Mesenchymal stem cell (in vitro differentiated cells and primary cell): ENCODE measurements at regions not wholly inside any gene's neighbourhood (a gene's known extent, or its start where the extent isn't known, plus 50 kb on each side); places are given as distances from the start of the nearest gene placed in this dataset.

Source experiments
- DNase-seq: peaks from one replicate; pipeline ENCODE4 v3.0.0-alpha.2; 2013
- H2AFZ ChIP-seq: one replicate; pipeline ENCODE4 v1.6.1; 2013; ENCODE audit warnings: low read depth, mild to moderate bottlenecking, control low read depth, inconsistent platforms, low read length, moderate library complexity
- H2AK5ac ChIP-seq: 2 replicates; pipeline ENCODE4 v1.6.1; 2013; ENCODE audit warnings: low read length, moderate library complexity, mild to moderate bottlenecking, inconsistent platforms; ENCODE audit not compliant: severe bottlenecking
- H2BK120ac ChIP-seq: one replicate; pipeline ENCODE4 v1.6.1; 2013; ENCODE audit warnings: low read depth, mild to moderate bottlenecking, inconsistent platforms, low read length, moderate library complexity
- H2BK12ac ChIP-seq, 2 experiments: one replicate each; pipeline ENCODE4 v1.6.1; 2013; ENCODE audit warnings: inconsistent platforms in 2 of 2, low read length in 2 of 2, mild to moderate bottlenecking in 2 of 2, moderate library complexity in 2 of 2, control low read depth in 1 of 2
- H2BK15ac ChIP-seq: one replicate; pipeline ENCODE4 v1.6.1; 2013; ENCODE audit warnings: mild to moderate bottlenecking, low read depth, inconsistent platforms; ENCODE audit not compliant: poor library complexity, severe bottlenecking
- H2BK5ac ChIP-seq: 2 replicates; pipeline ENCODE4 v1.6.1; 2013; ENCODE audit warnings: low read depth, mild to moderate bottlenecking, low read length, control low read depth, inconsistent platforms; ENCODE audit not compliant: poor library complexity, severe bottlenecking
- H3K14ac ChIP-seq, 2 experiments: one replicate each; pipeline ENCODE4 v1.6.1; 2013; ENCODE audit warnings: inconsistent platforms in 2 of 2, low read length in 2 of 2, control low read depth in 1 of 2, mild to moderate bottlenecking in 1 of 2, moderate library complexity in 1 of 2
- H3K18ac ChIP-seq, 2 experiments: one replicate each; pipeline ENCODE4 v1.6.1; 2013; ENCODE audit warnings: inconsistent platforms in 2 of 2, low read length in 2 of 2, control low read depth in 1 of 2, low read depth in 1 of 2, mild to moderate bottlenecking in 1 of 2
- H3K23ac ChIP-seq, 2 experiments: one replicate each; pipeline ENCODE4 v1.6.1; 2013; ENCODE audit warnings: inconsistent platforms in 2 of 2, low read length in 2 of 2, mild to moderate bottlenecking in 2 of 2, moderate library complexity in 2 of 2, control low read depth in 1 of 2
- H3K27ac ChIP-seq: 2 replicates; pipeline ENCODE4 v1.5.1; 2013; ENCODE audit warnings: mild to moderate bottlenecking, moderate library complexity, low read length, control low read depth, inconsistent platforms; ENCODE audit not compliant: poor library complexity, severe bottlenecking
- H3K27me3 ChIP-seq, 2 experiments: 2 replicates each; pipeline versions ENCODE4 v1.6.1 to v1.7.0; 2013; ENCODE audit warnings: low read length in 2 of 2, mild to moderate bottlenecking in 2 of 2, moderate library complexity in 2 of 2, control low read depth in 1 of 2, inconsistent platforms in 1 of 2; ENCODE audit not compliant: control insufficient read depth in 1 of 2, insufficient read depth in 1 of 2
- H3K36me3 ChIP-seq, 2 experiments: 2 replicates each; pipeline versions ENCODE4 v1.6.1 to v1.7.0; 2013; ENCODE audit warnings: low read length in 2 of 2, control low read depth in 1 of 2, inconsistent platforms in 1 of 2, low read depth in 1 of 2, mild to moderate bottlenecking in 1 of 2; ENCODE audit not compliant: insufficient read depth in 2 of 2, control insufficient read depth in 1 of 2
- H3K4ac ChIP-seq, 2 experiments: one replicate each; pipeline ENCODE4 v1.6.1; 2013; ENCODE audit warnings: inconsistent platforms in 2 of 2, low read length in 2 of 2, mild to moderate bottlenecking in 2 of 2, moderate library complexity in 2 of 2, control low read depth in 1 of 2, low read depth in 1 of 2
- H3K4me1 ChIP-seq: 2 replicates; pipeline ENCODE4 v1.6.1; 2013; ENCODE audit warnings: low read depth, low read length, control low read depth; ENCODE audit not compliant: control insufficient read depth, insufficient read depth
- H3K4me2 ChIP-seq: 2 replicates; pipeline ENCODE4 v1.6.1; 2013; ENCODE audit warnings: low read length, mild to moderate bottlenecking, inconsistent platforms; ENCODE audit not compliant: poor library complexity, severe bottlenecking
- H3K4me3 ChIP-seq, 2 experiments: 2 replicates each; pipeline versions ENCODE4 v1.5.1 to v1.7.0; 2013; ENCODE audit warnings: low read length in 2 of 2, mild to moderate bottlenecking in 2 of 2, control low read depth in 1 of 2, low read depth in 1 of 2; ENCODE audit not compliant: insufficient read depth in 1 of 2
- H3K79me1 ChIP-seq: replicated peaks from 2 replicates; pipeline ENCODE4 v1.6.1; 2013; ENCODE audit warnings: mild to moderate bottlenecking, control low read depth, low read length, inconsistent platforms; ENCODE audit not compliant: poor library complexity, severe bottlenecking
- H3K9ac ChIP-seq: 2 replicates; pipeline ENCODE4 v1.7.0; 2013; ENCODE audit warnings: mild to moderate bottlenecking, low read length, moderate library complexity
- H3K9me3 ChIP-seq: 2 replicates; pipeline ENCODE4 v1.7.0; 2013; ENCODE audit warnings: mild to moderate bottlenecking, low read length; ENCODE audit not compliant: control insufficient read depth
- H4K8ac ChIP-seq: one replicate; pipeline ENCODE4 v1.6.1; 2013; ENCODE audit warnings: inconsistent platforms, mild to moderate bottlenecking, low read length, moderate library complexity
- H4K91ac ChIP-seq: one replicate; pipeline ENCODE4 v1.6.1; 2013; ENCODE audit warnings: mild to moderate bottlenecking, low read length, inconsistent platforms
- WGBS: methylation state at CpG from one replicate; pipeline ENCODE4 v1.1.7; 2013; ENCODE audit warnings: mixed read lengths; 5-methylcytosine and 5-hydroxymethylcytosine counted together

GRCh38 chr12:90226211-90226610, 517.6 kb upstream of the ATP2B1 start:
- no peak overlapping the region for H2BK12ac ChIP-seq
- H2BK15ac ChIP-seq: no peak overlapping the region

GRCh38 chr12:90216815-90217214, 508.2 kb upstream of the ATP2B1 start:
- WGBS: no CpG with 5 or more reads among the region's 1 CpG
- Histone ChIP-seq H3K4me2 (no peak overlapping the region), H2BK120ac (no peak overlapping the region)

More at GRCh38 chr12:90226211-90226610, 517.6 kb upstream of the ATP2B1 start:
- no peak overlapping the region for H3K23ac ChIP-seq
- no peak overlapping the region for H3K27ac ChIP-seq
- H2AFZ ChIP-seq: no peak overlapping the region
- H3K4me1 ChIP-seq: no peaks in the 10 kb centered on the region
- DNase-seq: no peak
- H3K79me1 ChIP-seq: no peaks in the 10 kb centered on the region
- no peak overlapping the region for H2BK5ac ChIP-seq
- H2BK120ac ChIP-seq: no peak overlapping the region
- H3K4ac ChIP-seq: no peak overlapping the region
- no peak overlapping the region for H3K4me3 ChIP-seq
- no peak overlapping the region for H3K14ac ChIP-seq
- H3K9me3 ChIP-seq: no peaks in the 10 kb centered on the region
- H4K8ac ChIP-seq: no peak overlapping the region
- no peaks in the 10 kb centered on the region for H3K27me3 ChIP-seq
- H3K36me3 ChIP-seq: no peaks in the 10 kb centered on the region
- no peak overlapping the region for H3K18ac ChIP-seq
- H4K91ac ChIP-seq: no peak overlapping the region
- H3K9ac ChIP-seq: no peak overlapping the region
- H3K4me2 ChIP-seq: no peak overlapping the region
- no peak overlapping the region for H2AK5ac ChIP-seq

GRCh38 chr12:90216020-90216552, 507.4 kb upstream of the ATP2B1 start:
- no peak for DNase-seq
- 83% methylated on average over 3 of the region's 3 CpGs for WGBS
- no peak overlapping the region for H2BK12ac ChIP-seq
- no peaks in the 10 kb centered on the region for H3K27me3 ChIP-seq
- H3K4me3 ChIP-seq: no peak overlapping the region
- H4K8ac ChIP-seq: no peak overlapping the region
- no peaks in the 10 kb centered on the region for H3K36me3 ChIP-seq
- no peak overlapping the region for H3K4me2 ChIP-seq
- H3K79me1 ChIP-seq: no peaks in the 10 kb centered on the region
- no peak overlapping the region for H3K18ac ChIP-seq
- H3K4ac ChIP-seq: no peak overlapping the region
- no peak overlapping the region for H3K23ac ChIP-seq
- H4K91ac ChIP-seq: no peak overlapping the region
- no peak overlapping the region for H2BK5ac ChIP-seq
- no peaks in the 10 kb centered on the region for H3K4me1 ChIP-seq
- no peak overlapping the region for H3K14ac ChIP-seq
- no peak overlapping the region for H3K9ac ChIP-seq
- no peak overlapping the region for H2BK15ac ChIP-seq
- no peak overlapping the region for H2AFZ ChIP-seq
- H3K27ac ChIP-seq: no peak overlapping the region
- H3K9me3 ChIP-seq: no peaks in the 10 kb centered on the region
- no peak overlapping the region for H2AK5ac ChIP-seq
- no peak overlapping the region for H2BK120ac ChIP-seq

More at GRCh38 chr12:90216815-90217214, 508.2 kb upstream of the ATP2B1 start:
- peak; percentile 23 for DNase-seq
- no peak overlapping the region for H3K9ac ChIP-seq
- no peak overlapping the region for H4K8ac ChIP-seq
- no peaks in the 10 kb centered on the region for H3K79me1 ChIP-seq
- no peak overlapping the region for H3K23ac ChIP-seq
- H4K91ac ChIP-seq: no peak overlapping the region
- no peaks in the 10 kb centered on the region for H3K36me3 ChIP-seq
- no peak overlapping the region for H2BK5ac ChIP-seq
- no peak overlapping the region for H2AK5ac ChIP-seq
- no peak overlapping the region for H3K14ac ChIP-seq
- no peaks in the 10 kb centered on the region for H3K27me3 ChIP-seq
- peak overlapping the region; percentile 61 for H3K27ac ChIP-seq
- H2BK15ac ChIP-seq: no peak overlapping the region
- H3K9me3 ChIP-seq: no peaks in the 10 kb centered on the region
- no peak overlapping the region for H3K18ac ChIP-seq
- H2AFZ ChIP-seq: no peak overlapping the region
- H3K4me1 ChIP-seq: no peaks in the 10 kb centered on the region
- H3K4me3 ChIP-seq: no peak overlapping the region
- no peak overlapping the region for H2BK12ac ChIP-seq
- H3K4ac ChIP-seq: no peak overlapping the region

- Histone ChIP-seq H2BK5ac (no peak overlapping the region), H3K18ac (no peak overlapping the region), H3K4me1 (no peaks in the 10 kb centered on the region), H3K27ac (peak overlapping the region; percentile 91), H2BK12ac (no peak overlapping the region), H3K4ac (no peak overlapping the region), H3K4me2 (no peak overlapping the region), H3K9me3 (no peaks in the 10 kb centered on the region), H4K8ac (no peak overlapping the region), H3K79me1 (no peaks in the 10 kb centered on the region), H2AK5ac (no peak overlapping the region), H3K23ac (no peak overlapping the region), H3K36me3 (no peaks in the 10 kb centered on the region), H3K27me3 (no peaks in the 10 kb centered on the region), H2BK120ac (no peak overlapping the region), H2BK15ac (no peak overlapping the region), H4K91ac (no peak overlapping the region), H3K4me3 (no peak overlapping the region), H3K9ac (no peak overlapping the region), H2AFZ (no peak overlapping the region), H3K14ac (no peak overlapping the region)
- WGBS: no CpG with 5 or more reads among the region's 1 CpG
- peak; percentile 63 for DNase-seq
These were observed 502.4 kb upstream of the ATP2B1 start for GRCh38 chr12:90211017-90211416.
